HG03469 (cell line): ENCODE measurements at regions not wholly inside any gene's neighbourhood (a gene's known extent, or its start where the extent isn't known, plus 50 kb on each side); places are given as distances from the start of the nearest gene placed in this dataset.
"Not testable (repeated sequence)": the region's sequence is repeated elsewhere in the genome, so short reads cannot be mapped to it uniquely, and the experiment has no call there.

Experiments used
- ATAC-seq: cut with Tn5 transposase; IDR thresholded peaks from one replicate; pipeline ENCODE4 v1.9.1; 2021; ENCODE audit warnings: mild to moderate bottlenecking, moderate library complexity, moderate number of reproducible peaks; ENCODE audit not compliant: unreplicated experiment

GRCh38 chr16:48057048-48057447, 98.7 kb downstream of the ABCC12 start:
- ATAC-seq: no peak

DNA sequence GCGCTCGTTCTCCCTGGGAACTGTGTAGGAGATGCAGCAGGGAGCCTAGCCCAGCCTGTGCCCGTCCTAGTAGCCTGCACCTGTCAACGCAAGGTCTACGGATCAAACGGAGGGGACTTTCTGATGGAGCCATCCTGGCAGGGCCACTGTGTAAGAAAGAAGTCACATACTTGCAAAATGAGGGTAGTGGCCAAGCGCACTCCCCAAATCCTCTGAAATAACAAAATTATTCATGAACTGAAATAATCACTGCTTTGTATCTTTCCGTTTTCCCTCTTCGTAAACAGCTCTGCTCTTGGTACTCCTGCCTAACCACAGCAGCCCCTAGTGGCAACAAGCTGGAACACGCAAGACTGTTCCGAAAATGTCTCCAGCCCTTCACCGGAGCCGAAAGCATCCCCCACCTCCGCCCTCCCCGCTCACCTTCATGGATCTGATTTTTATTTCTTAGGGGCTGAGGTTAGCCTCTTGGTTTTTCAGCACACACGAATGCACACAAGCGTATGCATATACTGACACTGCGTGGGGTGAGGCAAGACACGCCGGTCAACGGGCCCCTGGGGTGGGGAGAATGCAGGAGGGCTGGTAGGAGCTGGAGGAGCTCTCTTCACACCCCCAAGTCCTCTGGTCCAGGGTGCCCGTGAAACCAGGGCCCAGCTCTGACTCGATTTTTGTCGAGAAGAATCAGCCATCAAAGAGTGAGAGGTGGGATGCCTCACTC, 100.8 kb downstream of the ABCC12 start:
- ATAC-seq: no peak

GRCh38 chr16:48053418-48053745, 102.4 kb downstream of the ABCC12 start:
- ATAC-seq: no peak

DNA sequence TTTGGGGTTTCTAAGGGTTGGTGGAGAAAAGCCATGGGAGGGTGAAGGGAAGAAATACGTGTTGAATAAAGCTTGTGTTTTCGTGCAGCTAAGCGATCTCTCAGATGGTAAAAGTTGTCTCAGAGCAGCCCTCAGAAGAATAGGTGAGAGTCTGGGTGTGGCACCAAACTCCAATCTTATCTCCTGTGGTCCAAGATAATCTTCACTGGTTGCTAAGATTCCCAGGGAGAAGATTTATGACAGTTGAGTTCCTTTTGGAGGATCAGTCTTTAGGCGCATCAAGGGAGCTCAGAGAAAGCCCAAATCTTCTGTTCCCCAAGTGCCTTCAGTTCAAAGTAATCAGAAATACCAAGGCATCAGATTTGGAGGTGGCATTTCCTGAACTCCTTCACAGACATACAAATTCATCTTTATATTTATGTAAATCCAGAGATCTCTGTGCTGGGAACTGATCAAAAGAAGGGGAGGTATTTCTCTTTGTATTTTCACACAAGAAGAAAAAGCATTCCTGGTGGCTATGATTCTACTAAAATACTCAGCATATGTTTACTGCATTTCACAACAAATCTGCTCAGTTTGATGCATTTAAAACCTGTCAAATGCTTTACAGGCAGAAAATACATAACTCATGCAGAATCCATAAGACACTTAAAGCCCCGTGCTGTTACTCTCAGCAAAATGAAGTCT, 102.9 kb downstream of the ABCC12 start:
- ATAC-seq: no peak

DNA sequence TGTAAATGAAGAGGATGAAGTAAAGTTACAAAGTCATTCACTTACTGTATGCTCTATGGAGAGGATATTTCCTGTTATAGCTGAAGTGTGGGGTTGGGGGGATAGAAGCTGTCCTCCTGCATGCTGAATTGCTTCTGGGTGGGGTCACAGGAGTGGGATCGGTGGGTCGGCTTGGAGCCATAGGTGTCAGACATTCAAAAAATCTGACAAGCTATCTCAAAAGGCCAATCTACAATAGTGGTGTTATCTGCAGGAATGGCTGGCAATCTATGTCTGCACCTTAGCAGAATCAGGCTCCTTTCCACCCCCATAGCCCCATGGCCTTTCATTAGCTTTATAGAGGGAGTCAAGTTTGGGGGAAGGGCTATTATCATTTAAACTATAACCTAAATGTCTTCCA, 104.9 kb downstream of the ABCC12 start:
- ATAC-seq: no peak

DNA sequence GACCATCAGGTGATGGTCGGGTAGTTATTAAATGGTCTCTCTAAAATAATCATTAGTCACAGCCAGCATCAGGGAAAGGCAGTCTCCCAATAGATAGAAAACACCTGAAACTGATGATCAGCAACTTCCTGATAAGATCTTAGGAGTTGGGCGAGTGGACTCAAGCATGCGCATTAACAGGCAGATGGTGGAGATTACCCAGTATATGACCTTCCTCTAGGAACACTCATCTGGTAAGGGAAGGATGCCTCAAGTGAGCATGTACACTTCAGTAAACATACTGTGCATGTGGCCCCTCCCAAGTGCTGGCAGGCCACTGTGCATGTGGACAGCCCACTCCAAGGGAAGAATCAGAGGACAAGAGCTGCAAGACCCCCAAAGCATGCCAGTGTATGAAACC, 105.9 kb downstream of the ABCC12 start:
- no peak for ATAC-seq

- ATAC-seq: no peak
Observed at GRCh38 chr16:48047720-48048119, 108.1 kb downstream of the ABCC12 start.

- no peak for ATAC-seq
Observed at GRCh38 chr16:48047241-48047640, 108.6 kb downstream of the ABCC12 start.

DNA sequence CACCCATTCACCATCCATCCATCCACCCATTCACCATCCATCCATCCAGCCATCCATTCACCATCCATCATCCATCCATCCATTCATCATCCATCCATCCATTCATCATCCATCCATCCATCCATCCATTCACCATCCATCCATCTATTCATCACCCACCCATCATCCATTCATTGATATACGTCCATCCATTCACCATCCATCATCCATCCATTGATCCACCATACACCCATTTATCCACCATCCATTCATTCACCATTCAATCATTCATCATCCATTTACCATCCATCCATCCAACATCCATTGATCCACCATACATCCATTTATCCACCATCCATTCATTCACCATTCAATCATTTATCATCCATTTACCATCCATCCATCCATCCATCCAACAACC, 111.7 kb downstream of the ABCC12 start:
- no peak for ATAC-seq

- no peak for ATAC-seq
Observed at GRCh38 chr16:48041981-48042421, 113.8 kb downstream of the ABCC12 start.

GRCh38 chr16:48035142-48035541, 120.7 kb downstream of the ABCC12 start:
- ATAC-seq: no peak

- ATAC-seq: no peak
Observed at GRCh38 chr16:48030926-48031325, 124.9 kb downstream of the ABCC12 start.

DNA sequence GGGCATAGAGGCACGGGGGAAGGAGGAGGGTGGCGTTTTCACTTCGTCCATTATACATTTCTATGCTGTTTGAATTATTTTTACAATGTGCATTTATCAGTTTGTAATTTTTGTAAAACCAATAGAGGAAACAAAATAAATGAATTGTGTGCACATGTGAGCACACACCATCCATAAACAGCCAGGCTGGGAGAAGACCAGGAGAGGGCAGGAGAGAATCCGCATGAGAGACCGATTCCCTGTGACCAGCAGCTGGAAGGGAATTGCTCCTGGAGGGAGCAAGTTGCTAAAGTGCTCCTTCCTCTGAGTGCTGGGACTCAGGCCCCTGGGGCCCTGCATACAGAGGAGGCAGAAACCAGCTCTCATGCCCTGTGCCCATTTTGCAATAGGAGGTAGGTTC, 126.0 kb downstream of the ABCC12 start:
- no peak for ATAC-seq

DNA sequence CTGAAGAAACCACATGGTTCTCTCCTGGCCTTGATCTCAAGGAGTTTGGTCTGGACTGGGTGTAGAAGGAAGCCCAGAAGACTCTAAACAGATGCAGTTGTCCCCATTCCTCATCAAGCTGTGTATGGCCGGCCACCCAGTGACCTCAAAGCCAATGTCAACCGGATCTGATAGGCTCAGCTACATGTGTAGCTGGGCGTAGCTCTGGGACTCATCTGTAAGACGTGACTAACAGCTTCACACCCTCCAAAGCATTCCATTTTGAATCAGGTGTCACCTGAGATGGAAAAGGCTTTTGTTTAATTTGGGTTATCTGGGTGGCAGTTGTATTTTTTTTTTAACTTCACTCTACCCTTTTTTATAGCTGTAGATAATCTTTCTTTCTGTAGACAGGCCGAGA, 130.4 kb downstream of the ABCC12 start:
- ATAC-seq: no peak

DNA sequence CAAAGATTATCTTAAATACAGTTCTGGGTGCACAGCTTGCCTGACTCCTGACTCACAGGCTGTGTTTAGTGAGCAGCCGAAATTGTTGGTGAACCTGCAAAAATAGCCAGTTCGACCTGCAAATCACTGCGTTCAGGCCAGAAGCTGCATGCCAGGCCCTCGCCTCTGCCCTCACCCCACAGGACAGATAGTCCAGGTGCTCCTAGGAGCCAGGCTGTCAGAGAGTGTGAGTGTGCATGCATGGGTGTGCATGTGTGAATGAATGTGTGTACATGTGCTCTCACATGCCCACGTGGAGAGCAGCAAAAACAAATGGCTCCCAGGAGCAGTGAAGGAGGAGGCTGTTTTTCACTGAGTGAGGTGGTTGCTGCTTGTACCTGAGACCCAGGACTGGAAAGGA, 131.8 kb downstream of the ABCC12 start:
- no peak for ATAC-seq

DNA sequence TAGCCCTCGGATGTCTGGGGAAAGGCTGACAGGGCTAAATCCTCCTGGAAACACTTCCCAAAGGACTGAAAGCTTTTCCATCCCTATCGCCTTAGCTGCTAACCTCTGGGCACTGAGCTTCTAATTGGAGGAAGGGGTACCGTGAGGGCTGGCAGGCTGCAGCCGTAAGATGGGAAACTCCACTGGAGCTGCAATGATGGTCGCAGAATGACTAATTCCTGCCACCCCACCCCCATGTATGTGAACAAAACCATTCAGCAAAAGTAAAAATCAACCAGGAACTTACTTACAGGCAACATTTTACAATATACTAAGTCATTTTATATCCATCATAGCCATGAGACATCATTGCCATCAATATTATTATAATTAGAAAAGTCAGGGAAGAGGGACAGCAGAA, 133.3 kb downstream of the ABCC12 start:
- ATAC-seq: no peak

DNA sequence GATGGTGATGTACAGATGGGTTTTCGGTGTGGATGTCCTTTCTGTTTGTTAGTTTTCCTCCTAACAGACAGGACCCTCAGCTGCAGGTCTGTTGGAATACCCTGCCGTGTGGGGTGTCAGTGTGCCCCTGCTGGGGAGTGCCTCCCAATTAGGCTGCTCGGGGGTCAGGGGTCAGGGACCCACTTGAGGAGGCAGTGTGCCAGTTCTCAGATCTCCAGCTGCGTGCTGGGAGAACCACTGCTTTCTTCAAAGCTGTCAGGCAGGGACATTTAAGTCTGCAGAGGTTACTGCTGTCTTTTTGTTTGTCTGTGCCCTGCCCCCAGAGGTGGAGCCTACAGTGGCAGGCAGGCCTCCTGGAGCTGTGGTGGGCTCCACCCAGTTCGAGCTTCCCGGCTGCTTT, 135.2 kb downstream of the ABCC12 start:
- ATAC-seq: not testable (repeated sequence)

DNA sequence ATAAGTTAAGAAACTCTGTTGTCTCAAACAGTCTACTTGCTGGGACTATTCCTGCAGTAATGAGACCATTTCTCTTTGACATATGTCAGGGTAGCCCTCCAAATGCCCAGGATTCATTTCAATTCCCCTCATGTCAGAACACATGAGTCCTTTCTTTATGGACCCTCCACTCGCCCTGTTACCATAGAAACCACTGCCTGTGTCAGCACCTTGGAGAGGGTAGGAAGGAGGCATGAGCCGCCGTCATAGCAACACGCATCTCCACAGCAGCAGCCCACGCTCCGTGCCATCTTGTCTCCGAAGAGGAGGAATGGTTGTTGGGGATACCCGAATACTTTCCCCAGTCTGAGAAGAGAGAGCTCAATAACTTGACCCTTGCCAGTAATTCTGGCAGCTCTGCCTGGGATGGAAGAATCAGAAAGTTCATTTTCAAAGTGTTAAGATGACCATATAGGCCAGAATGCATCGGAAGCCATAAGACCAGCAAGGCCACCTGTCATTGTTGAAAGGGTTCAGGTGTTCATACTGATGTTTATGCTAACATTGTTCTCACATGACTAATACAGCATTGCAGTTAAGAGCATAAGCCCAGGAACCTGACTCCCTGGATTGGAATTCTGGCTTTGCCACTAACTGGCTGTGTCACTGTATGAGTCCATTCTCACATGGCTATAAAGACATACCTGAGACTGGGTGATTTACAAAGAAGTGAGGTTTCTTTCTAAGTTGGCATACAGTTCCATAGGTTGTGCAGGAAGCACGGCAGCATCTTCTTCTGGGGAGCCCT, 141.3 kb downstream of the ABCC12 start:
- ATAC-seq: no peak

DNA sequence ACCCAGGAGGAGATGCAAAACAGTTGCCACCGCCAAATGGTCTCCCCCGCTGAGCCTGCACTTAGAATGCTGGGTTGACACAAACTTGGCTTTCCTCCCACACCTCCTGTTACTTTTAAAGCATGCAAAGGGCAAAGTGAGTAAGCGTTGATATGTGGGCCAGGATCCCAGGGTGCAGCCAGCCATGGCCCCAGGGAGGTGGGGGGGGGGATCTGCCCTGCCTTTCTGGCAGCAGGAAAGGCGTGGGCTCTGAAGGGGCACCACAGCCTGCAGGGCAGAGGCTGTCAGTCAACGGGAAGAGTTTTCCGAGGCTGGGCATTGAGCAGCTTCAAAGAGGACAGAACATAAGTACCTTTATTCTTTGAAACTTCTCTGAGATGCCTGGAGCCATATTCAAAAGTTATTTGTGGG, 142.3 kb downstream of the ABCC12 start:
- no peak for ATAC-seq

DNA sequence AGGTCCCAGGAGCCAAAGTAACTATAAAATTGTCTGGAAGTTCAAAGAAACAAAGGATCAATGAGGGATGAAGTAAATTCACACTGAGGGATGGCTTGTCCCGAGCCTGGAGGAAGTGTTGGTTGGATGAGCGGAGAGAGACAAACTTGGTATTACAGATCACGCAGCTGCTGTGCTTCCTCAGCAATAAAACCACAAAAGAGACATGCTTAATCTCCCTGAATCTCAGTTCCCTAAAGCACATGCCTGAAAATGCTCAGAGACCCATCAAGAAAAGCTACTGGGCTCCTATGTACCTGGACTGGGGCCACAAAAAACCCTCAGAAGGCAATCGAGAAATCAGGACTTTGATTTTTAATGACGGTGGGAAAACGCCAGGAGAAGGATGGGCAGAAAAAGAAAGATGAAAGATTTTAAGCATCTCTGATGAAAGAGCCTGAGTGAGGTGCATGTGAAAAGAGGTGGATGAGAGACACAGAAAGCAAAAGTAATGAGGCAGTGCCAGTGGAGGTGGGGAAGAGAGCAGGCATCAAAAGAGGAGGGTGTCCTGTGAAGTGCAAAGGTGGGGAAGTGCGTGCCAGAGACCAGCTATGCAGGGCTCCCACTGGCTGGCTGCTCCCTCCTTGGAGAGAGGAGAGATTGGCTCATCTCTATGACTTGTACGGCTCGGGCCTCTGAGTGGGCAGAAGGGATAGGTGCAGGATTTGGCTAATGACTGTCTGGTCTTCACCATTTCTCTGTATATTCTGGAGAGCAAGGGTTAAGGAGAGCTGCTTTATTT, 143.7 kb downstream of the ABCC12 start:
- no peak for ATAC-seq

DNA sequence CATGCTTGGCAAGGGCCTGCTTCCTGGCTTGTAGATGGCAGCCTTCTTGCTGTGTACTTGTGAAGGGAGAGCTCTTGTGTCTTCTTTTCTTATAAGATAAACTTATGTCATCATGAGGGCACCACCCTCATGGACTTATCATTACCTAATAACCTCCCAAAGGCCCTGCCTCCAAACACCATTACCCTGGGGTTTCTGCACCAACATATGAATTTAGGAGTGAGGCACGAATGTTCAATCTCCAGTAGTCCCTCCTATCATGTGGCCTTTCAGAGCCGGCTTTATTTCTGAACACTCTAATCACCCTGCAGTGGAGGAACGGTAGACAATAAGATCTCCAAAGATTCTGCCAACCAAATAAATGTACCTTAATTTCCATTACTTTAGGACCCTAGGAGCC, 144.3 kb downstream of the ABCC12 start:
- ATAC-seq: no peak
